ENCODE measurements at regions not wholly inside any gene's neighbourhood (a gene's known extent, or its start where the extent isn't known, plus 50 kb on each side); places are given as distances from the start of the nearest gene placed in this dataset.
A peak's percentile ranks its signal among the peaks of the same experiment; 100 is the strongest.

- no peak for TF ChIP-seq CTCF (IDR thresholded peaks at IDR 0.05; ENCODE audit: unreplicated experiment)
- no peak overlapping the region for H3K27ac Mint-ChIP-seq
- no peaks in the 10 kb centered on the region for H3K36me3 Mint-ChIP-seq
- H3K27me3 Mint-ChIP-seq (ENCODE audit: low read depth), result no peaks in the 10 kb centered on the region
- peaks cover 7% of the 10 kb centered on the region for H3K4me1 Mint-ChIP-seq
- H3K9me3 Mint-ChIP-seq, result no peaks in the 10 kb centered on the region
- no peak overlapping the region for H3K4me3 Mint-ChIP-seq
- DNase-seq (ENCODE audit: low spot score in 2 of 2, unreplicated experiment in 2 of 2), result no peak
These were observed 123.6 kb downstream of the XCL2 start for GRCh38 chr1:168420177-168420576.

GRCh38 chr1:168419736-168420135 lies 124.1 kb downstream of the XCL2 start:
- no peaks in the 10 kb centered on the region for H3K27me3 Mint-ChIP-seq (ENCODE audit: low read depth)
- no peak for DNase-seq (ENCODE audit: low spot score in 2 of 2, unreplicated experiment in 2 of 2)
- H3K4me3 Mint-ChIP-seq, result no peak overlapping the region
- H3K36me3 Mint-ChIP-seq, result no peaks in the 10 kb centered on the region
- peaks cover 7% of the 10 kb centered on the region for H3K4me1 Mint-ChIP-seq
- no peak for TF ChIP-seq CTCF (IDR thresholded peaks at IDR 0.05; ENCODE audit: unreplicated experiment)
- no peaks in the 10 kb centered on the region for H3K9me3 Mint-ChIP-seq
- H3K27ac Mint-ChIP-seq, result peak overlapping the region; percentile 4

- Mint-ChIP-seq H3K4me3 (no peak overlapping the region), H3K27ac (no peak overlapping the region), H3K9me3 (no peaks in the 10 kb centered on the region), H3K4me1 (peaks cover 7% of the 10 kb centered on the region), H3K27me3 (ENCODE audit: low read depth) (no peaks in the 10 kb centered on the region), H3K36me3 (no peaks in the 10 kb centered on the region)
- TF ChIP-seq CTCF (IDR thresholded peaks at IDR 0.05; ENCODE audit: unreplicated experiment), result no peak
- no peak for DNase-seq (ENCODE audit: low spot score in 2 of 2, unreplicated experiment in 2 of 2)
These were observed 127.6 kb downstream of the XCL2 start for GRCh38 chr1:168416220-168416619.

- no peaks in the 10 kb centered on the region for H3K9me3 Mint-ChIP-seq
- TF ChIP-seq CTCF (IDR thresholded peaks at IDR 0.05; ENCODE audit: unreplicated experiment), result no peak
- no peaks in the 10 kb centered on the region for H3K36me3 Mint-ChIP-seq
- H3K4me3 Mint-ChIP-seq, result no peak overlapping the region
- no peak overlapping the region for H3K27ac Mint-ChIP-seq
- DNase-seq (ENCODE audit: low spot score in 2 of 2, unreplicated experiment in 2 of 2), result no peak
- H3K27me3 Mint-ChIP-seq (ENCODE audit: low read depth), result no peaks in the 10 kb centered on the region
- peaks cover 4% of the 10 kb centered on the region for H3K4me1 Mint-ChIP-seq
These were observed 128.9 kb downstream of the XCL2 start for GRCh38 chr1:168414914-168415313.

GRCh38 chr1:168410464-168410863 lies 129.8 kb downstream of the TBX19 start:
- no peak for DNase-seq (ENCODE audit: low spot score in 2 of 2, unreplicated experiment in 2 of 2)
- no peak for TF ChIP-seq CTCF (IDR thresholded peaks at IDR 0.05; ENCODE audit: unreplicated experiment)
- no peak overlapping the region for H3K27ac Mint-ChIP-seq
- H3K4me3 Mint-ChIP-seq, result no peak overlapping the region
- peaks cover 3% of the 10 kb centered on the region for H3K4me1 Mint-ChIP-seq
- no peaks in the 10 kb centered on the region for H3K36me3 Mint-ChIP-seq
- no peaks in the 10 kb centered on the region for H3K27me3 Mint-ChIP-seq (ENCODE audit: low read depth)
- peaks cover 13% of the 10 kb centered on the region for H3K9me3 Mint-ChIP-seq

- H3K27me3 Mint-ChIP-seq (ENCODE audit: low read depth), result no peaks in the 10 kb centered on the region
- H3K4me3 Mint-ChIP-seq, result no peak overlapping the region
- no peaks in the 10 kb centered on the region for H3K36me3 Mint-ChIP-seq
- H3K9me3 Mint-ChIP-seq, result peaks cover 13% of the 10 kb centered on the region
- no peak overlapping the region for H3K27ac Mint-ChIP-seq
- DNase-seq (ENCODE audit: low spot score in 2 of 2, unreplicated experiment in 2 of 2), result no peak
- no peak for TF ChIP-seq CTCF (IDR thresholded peaks at IDR 0.05; ENCODE audit: unreplicated experiment)
- H3K4me1 Mint-ChIP-seq, result peaks cover 5% of the 10 kb centered on the region
These were observed 128.2 kb downstream of the TBX19 start for GRCh38 chr1:168408884-168409283.

Data from mesothelial cell of epicardium (in vitro differentiated cells).